ENCODE measurements at regions not wholly inside any gene's neighbourhood (a gene's known extent, or its start where the extent isn't known, plus 50 kb on each side); places are given as distances from the start of the nearest gene placed in this dataset.

GRCh38 chr1:87236585-87236984 is 92.1 kb upstream of the LMO4 start:
- no peak overlapping the region for H3K4me3 ChIP-seq (ENCODE audit: low read depth, low read length)
- no peak overlapping the region for H3K27ac ChIP-seq
- no peak for DNase-seq
- no peaks in the 10 kb centered on the region for H3K9me3 ChIP-seq (ENCODE audit: severe bottlenecking)
- TF ChIP-seq CTCF (IDR thresholded peaks at IDR 0.05; ENCODE audit: low read depth, low read length) = no peak
- H3K27me3 ChIP-seq (ENCODE audit: insufficient read depth, low read depth, severe bottlenecking) = no peaks in the 10 kb centered on the region
- H3K36me3 ChIP-seq = no peaks in the 10 kb centered on the region

GRCh38 chr1:87239997-87240605 is 88.6 kb upstream of the LMO4 start:
- H3K36me3 ChIP-seq = no peaks in the 10 kb centered on the region
- no peak overlapping the region for H3K4me3 ChIP-seq (ENCODE audit: low read depth, low read length)
- no peaks in the 10 kb centered on the region for H3K27me3 ChIP-seq (ENCODE audit: insufficient read depth, low read depth, severe bottlenecking)
- no peaks in the 10 kb centered on the region for H3K9me3 ChIP-seq (ENCODE audit: severe bottlenecking)
- H3K27ac ChIP-seq = no peak overlapping the region
- DNase-seq = peak; percentile 54
- no peak for TF ChIP-seq CTCF (IDR thresholded peaks at IDR 0.05; ENCODE audit: low read depth, low read length)

GRCh38 chr1:87240661-87241285 is 87.9 kb upstream of the LMO4 start:
- no peak overlapping the region for H3K4me3 ChIP-seq (ENCODE audit: low read depth, low read length)
- no peaks in the 10 kb centered on the region for H3K9me3 ChIP-seq (ENCODE audit: severe bottlenecking)
- DNase-seq = no peak
- no peaks in the 10 kb centered on the region for H3K36me3 ChIP-seq
- no peaks in the 10 kb centered on the region for H3K27me3 ChIP-seq (ENCODE audit: insufficient read depth, low read depth, severe bottlenecking)
- no peak for TF ChIP-seq CTCF (IDR thresholded peaks at IDR 0.05; ENCODE audit: low read depth, low read length)
- no peak overlapping the region for H3K27ac ChIP-seq

- no peaks in the 10 kb centered on the region for H3K9me3 ChIP-seq (ENCODE audit: severe bottlenecking)
- H3K27ac ChIP-seq = no peak overlapping the region
- no peaks in the 10 kb centered on the region for H3K36me3 ChIP-seq
- no peak overlapping the region for H3K4me3 ChIP-seq (ENCODE audit: low read depth, low read length)
- DNase-seq = no peak
- H3K27me3 ChIP-seq (ENCODE audit: insufficient read depth, low read depth, severe bottlenecking) = no peaks in the 10 kb centered on the region
- TF ChIP-seq CTCF (IDR thresholded peaks at IDR 0.05; ENCODE audit: low read depth, low read length) = no peak
These were observed 86.1 kb upstream of the LMO4 start for GRCh38 chr1:87242445-87243185.

GRCh38 chr1:87243573-87243972 is 85.1 kb upstream of the LMO4 start:
- H3K4me3 ChIP-seq (ENCODE audit: low read depth, low read length) = no peak overlapping the region
- H3K36me3 ChIP-seq = no peaks in the 10 kb centered on the region
- no peaks in the 10 kb centered on the region for H3K27me3 ChIP-seq (ENCODE audit: insufficient read depth, low read depth, severe bottlenecking)
- H3K27ac ChIP-seq = no peak overlapping the region
- no peak for TF ChIP-seq CTCF (IDR thresholded peaks at IDR 0.05; ENCODE audit: low read depth, low read length)
- DNase-seq = no peak
- no peaks in the 10 kb centered on the region for H3K9me3 ChIP-seq (ENCODE audit: severe bottlenecking)
